WTC11 (cell line): ENCODE measurements at regions not wholly inside any gene's neighbourhood (a gene's known extent, or its start where the extent isn't known, plus 50 kb on each side); places are given as distances from the start of the nearest gene placed in this dataset.

ENCODE experiments used
- ATAC-seq: fragments of 200-7000 bp; cut with Tn5 transposase; 2 replicates; pipeline ENCODE4 v1.10.0; 2021; ENCODE audit warnings: mild to moderate bottlenecking, moderate library complexity
- CTCF ChIA-PET: fragments of 300-600 bp; sonication (Branson Sonifier 250); formaldehyde crosslinking; loops from one replicate; lab custom pipeline; 2021; ENCODE audit warnings: antibody characterized with exemption; lab: Charles Lee
- POLR2A ChIA-PET: fragments of 350-600 bp; sonication (Branson Sonifier 250); formaldehyde crosslinking; loops from one replicate; lab custom pipeline; 2021; ENCODE audit warnings: antibody characterized with exemption; lab: Charles Lee
- DNase-seq: peaks from one replicate; pipeline ENCODE4 v3.0.0; 2021; ENCODE audit warnings: low spot score
- H3K27ac Mint-ChIP-seq: 2 replicates; pipeline ENCODE4 v1.8.0; 2021; ENCODE audit warnings: mixed read lengths
- H3K27me3 Mint-ChIP-seq: 2 replicates; pipeline ENCODE4 v1.8.0; 2021; ENCODE audit warnings: low read depth, mild to moderate bottlenecking, moderate library complexity, mixed read lengths
- H3K36me3 Mint-ChIP-seq: 2 replicates; pipeline ENCODE4 v1.8.0; 2021; ENCODE audit warnings: mixed read lengths
- H3K4me1 Mint-ChIP-seq: 2 replicates; pipeline ENCODE4 v1.8.0; 2022; ENCODE audit warnings: mixed read lengths
- H3K4me3 Mint-ChIP-seq: 2 replicates; pipeline ENCODE4 v1.8.0; 2021; ENCODE audit warnings: mild to moderate bottlenecking, moderate library complexity, mixed read lengths
- H3K9me3 Mint-ChIP-seq: 2 replicates; pipeline ENCODE4 v1.8.0; 2021; ENCODE audit warnings: mixed read lengths
- AFF4 ChIP-seq: sonication (generic); formaldehyde crosslinking; IDR thresholded peaks from 2 replicates; pipeline ENCODE4 v1.8.1; 2023; ENCODE audit warnings: mild to moderate bottlenecking, missing genetic modification reagents, borderline replicate concordance
- AR ChIP-seq: fragments of 250-450 bp; sonication (Bioruptor Pico); IDR thresholded peaks from 2 replicates; pipeline ENCODE4 v1.9.0; 2021; ENCODE audit warnings: mild to moderate bottlenecking
- ATF1 ChIP-seq: sonication (generic); formaldehyde crosslinking; IDR thresholded peaks from 2 replicates; pipeline ENCODE4 v1.8.1; 2023; ENCODE audit warnings: mild to moderate bottlenecking, moderate library complexity, missing genetic modification reagents
- CREB1 ChIP-seq: sonication (generic); formaldehyde crosslinking; IDR thresholded peaks from 2 replicates; pipeline ENCODE4 v1.8.0; 2023; ENCODE audit warnings: mild to moderate bottlenecking, missing genetic modification reagents
- ELF4 ChIP-seq: sonication (generic); formaldehyde crosslinking; IDR thresholded peaks from 2 replicates; pipeline ENCODE4 v1.8.1; 2022; ENCODE audit warnings: low read depth, mild to moderate bottlenecking, moderate library complexity, missing genetic modification reagents
- ERG ChIP-seq: fragments of 250-450 bp; sonication (Bioruptor Pico); IDR thresholded peaks from 2 replicates; pipeline ENCODE4 v1.8.0; 2021; ENCODE audit warnings: mild to moderate bottlenecking
- ESRRA ChIP-seq: sonication (generic); formaldehyde crosslinking; IDR thresholded peaks from 2 replicates; pipeline ENCODE4 v1.8.1; 2022; ENCODE audit warnings: mild to moderate bottlenecking, missing genetic modification reagents, borderline replicate concordance
- HMGA2 ChIP-seq: fragments of 250-450 bp; sonication (Bioruptor Pico); IDR thresholded peaks from 2 replicates; pipeline ENCODE4 v1.4.0; 2021; ENCODE audit warnings: mild to moderate bottlenecking, moderate library complexity
- IRF2 ChIP-seq: sonication (generic); formaldehyde crosslinking; IDR thresholded peaks from 2 replicates; pipeline ENCODE4 v1.8.0; 2022; ENCODE audit warnings: low read depth, missing genetic modification reagents, borderline replicate concordance
- NFATC4 ChIP-seq: fragments of 250-450 bp; sonication (Bioruptor Pico); IDR thresholded peaks from 2 replicates; pipeline ENCODE4 v1.9.0; 2021; ENCODE audit warnings: mild to moderate bottlenecking
- NFYB ChIP-seq: sonication (generic); formaldehyde crosslinking; conservative IDR thresholded peaks from 2 replicates; pipeline ENCODE4 v1.8.0; 2022; ENCODE audit warnings: low read depth, missing genetic modification reagents
- PRRX2 ChIP-seq: fragments of 250-450 bp; sonication (Bioruptor Pico); IDR thresholded peaks from 2 replicates; pipeline ENCODE4 v1.8.0; 2021; ENCODE audit warnings: mild to moderate bottlenecking
- STAT6 ChIP-seq: sonication (generic); formaldehyde crosslinking; conservative IDR thresholded peaks from 2 replicates; pipeline ENCODE4 v1.8.1; 2023; ENCODE audit warnings: mild to moderate bottlenecking, low read depth, missing genetic modification reagents, moderate library complexity
- TCF7 ChIP-seq: sonication (generic); formaldehyde crosslinking; IDR thresholded peaks from 2 replicates; pipeline ENCODE4 v1.8.0; 2022; ENCODE audit warnings: mild to moderate bottlenecking, low read depth, missing genetic modification reagents, moderate library complexity
- ZNF317 ChIP-seq: sonication (generic); formaldehyde crosslinking; IDR thresholded peaks from 2 replicates; pipeline ENCODE4 v1.8.1; 2023; ENCODE audit warnings: low read depth, mild to moderate bottlenecking, moderate library complexity, missing genetic modification reagents, borderline replicate concordance
- ZNF532 ChIP-seq: fragments of 250-450 bp; sonication (Bioruptor Pico); IDR thresholded peaks from 2 replicates; pipeline ENCODE4 v1.9.0; 2021; ENCODE audit warnings: mild to moderate bottlenecking, borderline replicate concordance
- TF ChIP-seq, protein P1 (sequence below): sonication (generic); formaldehyde crosslinking; IDR thresholded peaks from 2 replicates; pipeline ENCODE4 v1.8.0; 2023; ENCODE audit warnings: mild to moderate bottlenecking, missing genetic modification reagents
- TF ChIP-seq, protein P2 (sequence below): sonication (generic); formaldehyde crosslinking; IDR thresholded peaks from 2 replicates; pipeline ENCODE4 v1.8.1; 2023; ENCODE audit warnings: mild to moderate bottlenecking, moderate library complexity, missing genetic modification reagents

DNA sequence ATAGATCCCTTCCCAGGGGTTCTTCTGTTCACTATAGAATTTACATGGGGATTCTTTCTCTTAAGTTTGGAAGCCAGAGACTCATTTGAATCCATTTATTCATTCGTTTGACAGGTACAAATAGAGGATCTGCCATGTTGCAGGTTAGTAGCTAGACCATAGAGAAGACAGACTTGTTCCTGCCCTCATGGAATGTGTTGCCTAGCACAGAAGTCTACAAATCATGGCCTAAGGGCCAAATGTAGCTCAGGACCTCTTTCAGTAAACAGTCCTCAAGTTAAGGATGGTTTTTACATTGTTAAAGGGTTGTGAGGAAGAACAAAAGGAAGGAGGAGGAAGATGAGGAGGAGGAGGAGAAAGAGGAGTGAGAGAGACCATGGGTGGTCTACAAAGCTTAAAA, 114.7 kb upstream of the SLC44A1 start:
- no peak for DNase-seq
- Mint-ChIP-seq H3K27ac (no peak overlapping the region; the same call in 1 of the 2 replicates), H3K36me3 (no peaks in the 10 kb centered on the region), H3K9me3 (no peaks in the 10 kb centered on the region), H3K4me3 (no peak overlapping the region), H3K4me1 (peaks cover 9% of the 10 kb centered on the region), H3K27me3 (no peaks in the 10 kb centered on the region)
- no peak for ATAC-seq
- ChIA-PET CTCF (no interaction called here), POLR2A (no interaction called here)
- TF ChIP-seq ERG (no peak), ZNF317 (CRISPR knock-in tag) (no peak), NFATC4 (CRISPR knock-in tag) (no peak), ELF4 (no peak), ATF1 (CRISPR knock-in tag) (no peak), PRRX2 (CRISPR knock-in tag) (no peak), TCF7 (no peak), HMGA2 (CRISPR knock-in tag) (no peak), AFF4 (no peak), NFYB (CRISPR knock-in tag) (no peak), ZNF532 (CRISPR knock-in tag) (no peak), IRF2 (CRISPR knock-in tag) (no peak), CREB1 (no peak), ESRRA (CRISPR knock-in tag) (no peak), STAT6 (CRISPR knock-in tag) (no peak), AR (CRISPR knock-in tag) (no peak)
- TF ChIP-seq, protein P1, sequence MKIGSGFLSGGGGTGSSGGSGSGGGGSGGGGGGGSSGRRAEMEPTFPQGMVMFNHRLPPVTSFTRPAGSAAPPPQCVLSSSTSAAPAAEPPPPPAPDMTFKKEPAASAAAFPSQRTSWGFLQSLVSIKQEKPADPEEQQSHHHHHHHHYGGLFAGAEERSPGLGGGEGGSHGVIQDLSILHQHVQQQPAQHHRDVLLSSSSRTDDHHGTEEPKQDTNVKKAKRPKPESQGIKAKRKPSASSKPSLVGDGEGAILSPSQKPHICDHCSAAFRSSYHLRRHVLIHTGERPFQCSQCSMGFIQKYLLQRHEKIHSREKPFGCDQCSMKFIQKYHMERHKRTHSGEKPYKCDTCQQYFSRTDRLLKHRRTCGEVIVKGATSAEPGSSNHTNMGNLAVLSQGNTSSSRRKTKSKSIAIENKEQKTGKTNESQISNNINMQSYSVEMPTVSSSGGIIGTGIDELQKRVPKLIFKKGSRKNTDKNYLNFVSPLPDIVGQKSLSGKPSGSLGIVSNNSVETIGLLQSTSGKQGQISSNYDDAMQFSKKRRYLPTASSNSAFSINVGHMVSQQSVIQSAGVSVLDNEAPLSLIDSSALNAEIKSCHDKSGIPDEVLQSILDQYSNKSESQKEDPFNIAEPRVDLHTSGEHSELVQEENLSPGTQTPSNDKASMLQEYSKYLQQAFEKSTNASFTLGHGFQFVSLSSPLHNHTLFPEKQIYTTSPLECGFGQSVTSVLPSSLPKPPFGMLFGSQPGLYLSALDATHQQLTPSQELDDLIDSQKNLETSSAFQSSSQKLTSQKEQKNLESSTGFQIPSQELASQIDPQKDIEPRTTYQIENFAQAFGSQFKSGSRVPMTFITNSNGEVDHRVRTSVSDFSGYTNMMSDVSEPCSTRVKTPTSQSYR (CRISPR knock-in tag), result no peak
- TF ChIP-seq, protein P2, sequence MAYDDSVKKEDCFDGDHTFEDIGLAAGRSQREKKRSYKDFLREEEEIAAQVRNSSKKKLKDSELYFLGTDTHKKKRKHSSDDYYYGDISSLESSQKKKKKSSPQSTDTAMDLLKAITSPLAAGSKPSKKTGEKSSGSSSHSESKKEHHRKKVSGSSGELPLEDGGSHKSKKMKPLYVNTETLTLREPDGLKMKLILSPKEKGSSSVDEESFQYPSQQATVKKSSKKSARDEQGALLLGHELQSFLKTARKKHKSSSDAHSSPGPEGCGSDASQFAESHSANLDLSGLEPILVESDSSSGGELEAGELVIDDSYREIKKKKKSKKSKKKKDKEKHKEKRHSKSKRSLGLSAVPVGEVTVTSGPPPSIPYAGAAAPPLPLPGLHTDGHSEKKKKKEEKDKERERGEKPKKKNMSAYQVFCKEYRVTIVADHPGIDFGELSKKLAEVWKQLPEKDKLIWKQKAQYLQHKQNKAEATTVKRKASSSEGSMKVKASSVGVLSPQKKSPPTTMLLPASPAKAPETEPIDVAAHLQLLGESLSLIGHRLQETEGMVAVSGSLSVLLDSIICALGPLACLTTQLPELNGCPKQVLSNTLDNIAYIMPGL (CRISPR knock-in tag), result no peak
